HUDEP-2 (cell line): ENCODE measurements at regions not wholly inside any gene's neighbourhood (a gene's known extent, or its start where the extent isn't known, plus 50 kb on each side); places are given as distances from the start of the nearest gene placed in this dataset.

Experiments
- DNase-seq, 76 experiments: peaks; one replicate each; lab custom pipeline; 2025; ENCODE audit not compliant: unreplicated experiment in 76 of 76; lab: John Stamatoyannopoulos, UW

DNA sequence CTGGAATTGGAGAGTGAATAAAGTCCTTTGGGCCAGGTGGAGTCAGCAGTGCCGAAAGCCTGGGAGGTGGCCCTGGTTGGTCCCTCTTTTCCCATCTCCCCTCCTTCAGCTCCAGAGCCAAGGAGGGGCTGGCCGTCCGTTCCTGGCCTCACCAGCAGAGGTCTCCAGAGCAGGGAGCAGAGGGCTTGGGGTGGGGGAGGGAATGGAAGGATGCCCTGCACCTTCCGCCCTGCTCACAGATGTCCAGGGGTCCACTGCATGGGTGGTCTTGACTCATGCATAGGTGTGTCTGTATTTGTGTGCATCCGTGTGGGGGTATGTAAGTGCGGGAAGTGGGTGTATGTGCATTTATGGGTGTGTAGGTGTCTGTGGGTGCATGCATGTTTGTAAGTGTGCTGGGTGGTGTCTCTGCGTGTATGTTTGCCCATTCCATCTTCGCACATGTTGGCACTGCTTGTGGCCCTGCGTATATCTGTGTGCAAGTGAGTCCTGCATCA, 201.8 kb downstream of the ZFP36L2 start:
- DNase-seq: peak in 34 of 76 experiments; percentile 8 to 58 (median 31)

GRCh38 chr2:43023791-43024514, 202.5 kb downstream of the ZFP36L2 start:
- DNase-seq: no peak

DNA sequence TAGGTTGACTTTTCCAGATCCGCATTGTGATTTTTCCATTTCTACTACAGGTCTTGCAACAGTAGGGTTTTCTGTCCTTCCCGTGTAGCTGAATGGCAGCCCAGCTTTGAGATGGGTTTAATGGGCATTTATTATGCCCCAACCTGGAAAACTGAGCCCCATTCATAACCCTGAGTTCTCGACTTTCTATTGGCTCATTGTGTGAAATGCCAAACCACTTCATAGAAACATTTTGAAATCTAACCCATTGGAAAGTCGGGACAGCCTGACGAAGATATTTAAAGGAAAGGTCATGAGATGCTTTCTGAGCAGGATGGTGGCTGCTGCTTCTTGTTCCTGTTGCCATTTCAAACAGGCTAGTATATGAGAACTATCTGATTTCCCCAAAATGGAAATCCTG, 203.5 kb downstream of the ZFP36L2 start:
- no peak for DNase-seq

- peak in 8 of 76 experiments; percentile 5 to 27 (median 12) for DNase-seq
Observed at GRCh38 chr2:43021791-43022509, 204.5 kb downstream of the ZFP36L2 start.

DNA sequence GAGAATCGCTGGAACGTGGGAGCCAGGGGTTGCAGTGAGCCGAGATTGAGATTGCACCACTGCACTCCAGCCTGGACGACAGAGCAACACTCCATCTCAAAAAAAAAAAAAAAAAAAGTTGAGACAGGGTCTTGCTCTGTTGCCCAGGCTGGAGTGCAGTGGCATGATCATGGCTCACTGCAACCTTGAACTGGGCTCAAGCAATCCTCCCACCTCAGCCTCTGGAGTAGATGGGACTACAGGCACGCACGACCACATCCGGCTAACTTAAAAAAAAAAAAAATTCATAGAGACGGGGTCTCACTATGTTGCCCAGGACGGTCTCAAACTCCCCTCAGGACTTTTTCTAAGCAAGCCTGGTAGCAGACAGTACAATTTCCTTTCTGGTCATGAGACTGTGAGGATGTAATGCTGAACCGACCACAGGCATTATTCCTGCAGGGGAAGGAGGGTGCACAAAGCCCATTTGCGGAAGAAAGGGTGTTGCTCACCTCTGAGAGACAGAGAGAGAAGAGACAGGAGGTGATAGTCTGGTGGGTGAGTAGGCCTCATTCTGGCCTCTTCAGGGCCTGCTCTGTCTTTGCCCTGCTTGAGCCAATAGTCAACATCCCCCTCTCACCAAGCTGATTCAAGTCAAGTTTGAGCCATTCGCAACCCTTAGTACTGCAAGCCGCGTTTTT, 205.3 kb downstream of the ZFP36L2 start:
- DNase-seq: no peak

- no peak for DNase-seq
Observed at GRCh38 chr2:43020296-43020695, 206.1 kb downstream of the ZFP36L2 start.

GRCh38 chr2:43019536-43020183, 206.7 kb downstream of the ZFP36L2 start:
- no peak for DNase-seq

DNA sequence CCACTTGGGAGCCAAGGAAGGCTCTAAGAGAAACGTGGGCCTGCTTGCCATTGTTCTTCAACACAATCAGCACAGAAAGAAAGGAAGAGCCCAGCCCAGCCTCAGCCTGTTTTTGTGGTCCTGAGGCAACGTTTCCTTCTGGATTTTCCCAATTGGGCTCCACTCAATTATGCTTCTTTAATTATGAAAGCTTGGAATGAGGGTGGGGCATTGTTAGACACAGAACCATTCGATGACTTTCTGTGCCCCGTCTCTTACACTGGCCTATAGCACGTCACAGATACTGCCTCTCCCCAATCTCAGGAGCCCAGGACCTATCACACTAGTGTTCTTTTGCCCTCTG, 207.4 kb downstream of the ZFP36L2 start:
- no peak for DNase-seq

GRCh38 chr2:43018179-43019024, 208.0 kb downstream of the ZFP36L2 start:
- no peak for DNase-seq

- no peak for DNase-seq
Observed at GRCh38 chr2:43013821-43014345, 212.5 kb downstream of the ZFP36L2 start.

GRCh38 chr2:43012966-43013365, 213.4 kb downstream of the ZFP36L2 start:
- DNase-seq: no peak

GRCh38 chr2:43011158-43011491, 215.3 kb downstream of the ZFP36L2 start:
- DNase-seq: peak in 5 of 76 experiments; percentile 14 to 32 (median 17)

DNA sequence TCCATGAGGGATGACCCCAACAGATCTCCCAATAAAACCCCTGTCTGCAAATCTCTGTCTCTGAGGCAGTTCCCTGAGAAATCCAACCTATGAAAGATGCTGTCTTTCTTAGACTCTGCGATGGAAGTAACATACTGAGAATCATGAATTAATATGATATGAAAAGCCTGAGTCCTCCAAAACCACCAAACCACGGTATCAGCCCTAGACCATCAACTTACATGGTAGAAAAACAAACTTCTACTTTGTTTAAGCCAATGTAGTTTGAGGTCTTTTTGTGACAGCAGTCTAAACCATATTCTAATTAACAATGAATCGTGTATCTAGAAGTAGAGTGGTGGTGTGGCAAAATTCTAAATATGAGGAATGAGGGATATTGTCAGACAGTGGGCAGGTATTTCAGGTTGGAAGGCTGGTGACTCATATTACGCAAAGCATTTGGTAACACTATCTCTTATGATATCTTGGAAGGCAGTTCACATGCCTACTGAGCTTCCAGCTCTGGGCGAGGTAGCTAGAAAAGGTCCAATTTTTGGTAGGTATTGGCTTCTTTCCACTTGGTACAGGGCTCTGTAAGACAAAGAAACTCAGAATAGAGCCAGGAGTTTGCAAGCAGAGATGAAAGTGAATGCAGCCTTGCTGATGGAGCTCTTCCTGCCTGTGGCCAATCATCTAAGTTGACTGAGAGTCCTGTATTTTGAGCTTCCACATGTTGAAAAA, 215.8 kb downstream of the ZFP36L2 start:
- no peak for DNase-seq

GRCh38 chr2:43009448-43009847, 217.0 kb downstream of the ZFP36L2 start:
- DNase-seq: no peak

DNA sequence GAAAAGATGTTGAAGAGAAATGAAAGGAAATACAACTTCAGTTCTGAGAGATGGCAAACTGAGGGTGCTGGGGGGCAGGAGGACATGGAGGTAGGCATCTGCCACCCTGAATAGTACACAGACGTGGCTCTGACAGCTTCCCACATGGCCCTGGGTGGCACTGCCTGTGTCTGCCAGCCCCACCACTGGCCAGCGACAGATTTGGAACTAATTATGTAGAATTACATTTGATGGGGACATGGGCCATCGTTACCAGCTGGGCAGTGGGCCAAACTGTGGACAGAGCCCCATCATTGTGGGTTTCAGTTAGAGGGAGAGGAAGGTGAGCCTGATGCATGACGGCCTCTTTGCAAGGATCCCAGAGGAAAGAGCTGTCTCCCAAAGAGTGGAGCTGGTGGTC, 216.0 kb upstream of the HAAO start:
- no peak for DNase-seq

DNA sequence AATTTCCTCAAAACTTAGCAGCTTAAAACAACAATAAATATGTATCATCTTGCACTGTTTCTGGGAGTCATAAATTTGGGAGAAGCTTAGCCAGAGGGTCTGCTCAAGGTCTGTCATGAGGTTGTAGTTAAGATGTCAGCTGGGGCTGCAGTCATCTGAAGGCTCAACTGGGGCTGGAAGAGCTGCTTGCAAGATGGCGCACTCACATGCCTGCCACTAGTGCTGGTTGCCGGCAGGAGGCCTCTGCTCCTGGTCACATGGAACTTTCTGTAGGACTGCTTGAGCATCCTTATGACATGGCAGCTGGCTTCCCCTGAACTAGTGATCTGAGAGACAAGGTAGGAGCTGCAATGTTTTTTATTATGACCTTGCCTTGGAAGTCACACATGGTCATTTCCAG, 215.5 kb upstream of the HAAO start:
- no peak for DNase-seq

DNA sequence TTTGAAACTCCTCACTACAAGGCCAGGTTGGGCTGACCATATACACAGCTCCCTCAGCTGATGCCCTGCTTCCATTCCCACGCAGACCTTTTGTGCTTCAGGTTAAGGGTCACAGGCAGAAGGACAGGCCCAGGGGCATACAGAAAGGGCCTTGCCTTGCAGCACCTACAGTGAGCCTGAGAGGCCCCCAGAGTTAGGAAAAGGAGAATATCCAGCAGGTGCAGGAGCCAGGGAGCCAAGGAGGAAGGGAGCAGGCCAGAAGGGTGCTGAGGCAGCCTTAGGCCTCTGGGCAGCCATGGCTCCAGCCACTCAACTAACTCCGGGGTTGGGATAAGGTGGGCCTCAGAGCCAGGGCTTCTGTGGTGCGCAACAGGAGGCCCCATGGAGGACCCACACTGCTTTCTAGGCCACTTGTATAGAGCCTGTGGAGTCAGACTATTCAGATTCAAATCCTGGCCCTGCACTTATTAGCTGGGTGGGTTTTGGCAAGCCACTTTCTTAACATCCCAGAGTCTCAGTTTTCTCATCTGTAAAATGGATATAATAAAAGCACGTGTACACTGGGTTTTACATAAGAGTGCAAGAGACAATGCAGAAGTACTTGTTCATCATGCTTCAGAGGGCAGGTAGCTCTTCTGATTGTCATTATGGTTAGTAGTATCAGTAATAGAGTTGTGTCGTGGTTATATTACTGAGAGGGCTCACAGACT, 214.6 kb upstream of the HAAO start:
- DNase-seq: no peak

GRCh38 chr2:43005975-43006833, 213.8 kb upstream of the HAAO start:
- DNase-seq: peak in 3 of 76 experiments; percentile 14 to 55 (median 34)
